HG03135 (cell line): ENCODE measurements at regions not wholly inside any gene's neighbourhood (a gene's known extent, or its start where the extent isn't known, plus 50 kb on each side); places are given as distances from the start of the nearest gene placed in this dataset.

Experiments
- ATAC-seq: cut with Tn5 transposase; IDR thresholded peaks from one replicate; pipeline ENCODE4 v1.9.1; 2021; ENCODE audit warnings: mild to moderate bottlenecking, moderate library complexity; ENCODE audit not compliant: unreplicated experiment

DNA sequence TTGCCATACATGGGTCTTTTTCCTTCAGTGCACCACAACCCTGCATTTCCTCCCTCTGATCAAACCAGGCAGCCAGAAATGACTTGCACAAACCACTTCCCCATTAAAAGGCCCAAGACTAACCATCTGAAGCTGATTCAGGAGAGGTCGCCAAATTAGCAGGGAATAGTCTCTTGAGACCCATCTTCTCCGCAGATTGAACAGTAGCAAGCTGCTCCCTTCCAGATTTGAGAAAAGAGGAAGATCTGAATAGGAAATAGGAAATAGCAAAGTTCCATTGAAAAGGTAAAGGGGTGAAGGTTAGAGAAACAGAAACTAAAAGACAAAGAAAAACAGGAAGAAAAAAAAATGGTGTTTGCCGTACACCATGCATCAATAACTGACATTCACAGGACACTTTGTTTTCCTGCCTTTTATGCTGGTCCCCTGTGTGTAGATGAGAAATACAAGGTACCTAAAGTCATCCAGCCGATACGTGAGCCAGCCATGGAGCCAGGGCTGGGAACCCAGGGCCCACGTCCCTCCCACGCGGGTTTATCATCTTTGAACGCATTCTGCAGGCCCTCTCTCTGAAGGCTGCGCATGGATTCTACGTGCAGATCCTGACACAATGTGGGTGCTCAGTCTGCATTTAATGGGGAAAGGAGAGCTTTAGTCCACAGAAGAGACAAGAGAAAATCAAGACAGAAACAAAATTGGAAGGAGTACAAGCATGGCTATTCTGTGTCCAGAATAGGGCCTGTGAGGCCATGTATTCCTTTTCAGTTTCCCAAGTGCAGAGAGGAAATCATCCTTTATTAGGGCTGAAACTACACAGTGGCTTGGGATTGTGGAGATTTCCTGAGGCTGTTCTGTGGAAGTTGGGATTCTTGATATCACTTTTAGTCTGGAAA lies 268.4 kb upstream of the NPVF start:
- ATAC-seq = peak; percentile 84

DNA sequence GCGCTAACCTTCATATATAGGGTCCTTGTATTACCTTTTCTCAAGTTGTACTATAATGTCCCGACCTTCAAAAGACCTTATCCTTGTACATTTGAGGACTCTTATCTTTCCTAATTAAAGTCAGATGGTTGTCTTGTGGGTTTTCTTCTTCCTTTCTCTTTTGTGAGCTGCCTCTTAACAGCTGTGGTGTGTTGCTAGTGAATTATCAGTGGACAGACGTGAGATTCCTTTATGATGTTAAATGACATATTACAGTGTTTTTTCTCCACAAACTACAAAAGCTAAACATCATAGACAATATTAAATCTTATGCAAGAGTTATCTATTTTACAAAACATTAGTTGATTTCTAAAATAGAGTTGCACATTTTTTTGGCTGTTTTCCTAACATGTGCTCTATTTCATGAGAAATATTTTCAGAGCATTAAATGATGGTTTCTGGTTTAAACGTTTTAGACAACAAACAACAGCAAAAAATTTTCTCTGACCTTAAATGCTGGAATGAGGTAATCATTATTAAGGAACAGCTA lies 272.2 kb upstream of the NPVF start:
- ATAC-seq = no peak

DNA sequence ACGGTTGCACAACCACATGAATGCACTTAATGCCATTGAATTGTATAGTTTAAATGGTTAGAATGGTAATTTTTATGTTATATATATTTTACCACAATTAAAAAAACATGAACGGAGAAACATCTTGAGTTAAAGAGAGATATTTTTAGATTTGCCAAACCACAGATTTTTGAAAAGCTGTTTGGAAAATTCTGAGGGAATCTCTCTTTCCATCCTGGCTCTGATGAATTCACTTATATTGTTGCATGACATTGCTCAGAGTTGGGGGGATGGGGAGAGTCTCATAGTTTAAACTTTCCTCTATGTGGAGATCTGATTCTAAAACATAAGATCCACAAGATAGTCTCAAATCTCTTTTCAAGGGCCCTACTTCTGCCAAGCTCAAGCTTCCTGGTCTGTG lies 275.0 kb upstream of the NPVF start:
- ATAC-seq = no peak

DNA sequence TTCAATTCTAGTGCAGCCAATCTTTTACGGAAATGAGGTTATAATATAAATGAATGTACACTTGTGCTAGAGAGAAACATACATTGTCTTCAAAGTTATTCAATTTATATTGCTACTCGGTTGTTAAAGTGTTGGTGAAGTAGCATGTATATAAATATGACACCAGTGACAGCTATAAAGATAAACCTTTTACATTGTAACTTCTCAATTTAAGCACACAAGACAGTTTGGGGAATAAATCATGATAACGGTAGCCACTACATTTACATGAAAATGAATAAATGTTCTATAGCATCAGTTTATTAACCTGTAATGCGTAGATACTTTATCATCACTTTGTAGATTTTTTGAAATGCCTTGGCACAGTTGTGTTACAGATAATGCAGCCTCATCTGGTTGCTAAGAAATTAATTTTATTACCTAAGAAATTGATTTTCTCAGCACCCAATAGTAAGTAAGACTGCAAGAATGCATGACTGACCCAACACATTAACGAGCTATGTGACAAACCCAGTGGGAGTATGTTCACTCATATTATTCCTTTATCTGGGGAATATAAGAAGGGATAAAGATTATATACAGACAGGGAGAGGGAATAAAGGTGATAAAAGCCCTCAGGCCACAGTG lies 283.9 kb upstream of the NPVF start:
- no peak for ATAC-seq

DNA sequence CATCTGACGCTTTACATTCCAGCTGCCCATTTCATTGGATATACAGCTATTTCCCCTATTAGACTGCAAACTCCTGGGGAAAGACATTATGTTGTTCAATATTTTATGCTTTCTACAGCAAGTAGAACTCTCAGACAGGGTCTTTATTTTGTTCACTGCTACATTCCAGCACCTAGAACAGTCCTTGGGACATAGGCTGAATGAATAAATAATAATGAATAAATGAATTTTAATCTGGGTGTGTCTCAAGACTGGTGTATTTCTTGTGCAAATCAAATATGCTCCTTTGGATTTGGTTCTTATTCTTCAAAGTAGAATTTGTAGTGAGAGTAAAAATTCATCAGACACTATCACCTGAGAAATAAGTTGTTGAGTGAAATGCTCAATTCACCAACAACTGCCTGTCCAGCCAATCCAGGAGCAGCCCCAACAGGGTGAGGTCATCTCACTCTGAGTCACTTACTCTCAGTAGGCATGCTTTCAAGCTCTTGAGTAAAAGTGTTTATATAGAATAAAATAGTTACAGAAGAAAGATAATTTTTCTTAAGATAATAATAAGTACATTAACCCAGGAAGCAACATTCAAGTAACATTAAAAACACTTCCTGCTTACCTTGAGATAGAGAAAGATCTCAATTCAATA lies 287.5 kb upstream of the NPVF start:
- no peak for ATAC-seq

DNA sequence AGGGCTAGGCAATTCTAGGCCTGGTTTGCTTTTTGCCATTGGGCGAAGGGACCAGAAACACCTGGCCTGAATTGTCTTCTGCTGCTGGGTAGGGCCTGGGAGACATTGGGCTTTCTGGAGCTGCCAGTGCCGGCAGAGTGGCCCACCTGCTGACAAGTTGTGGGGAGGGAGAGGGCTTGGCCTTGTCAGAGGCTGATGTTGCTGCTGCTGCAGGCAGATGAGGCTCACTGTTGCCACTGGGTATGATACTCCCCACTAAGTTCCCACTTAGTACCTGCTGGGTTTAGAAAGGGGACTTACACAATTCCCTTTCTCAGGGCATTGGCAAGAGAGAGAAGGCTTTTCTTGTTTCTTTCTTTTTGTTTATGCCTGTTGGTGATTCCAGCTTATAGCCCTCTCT lies 289.6 kb upstream of the NPVF start:
- no peak for ATAC-seq

DNA sequence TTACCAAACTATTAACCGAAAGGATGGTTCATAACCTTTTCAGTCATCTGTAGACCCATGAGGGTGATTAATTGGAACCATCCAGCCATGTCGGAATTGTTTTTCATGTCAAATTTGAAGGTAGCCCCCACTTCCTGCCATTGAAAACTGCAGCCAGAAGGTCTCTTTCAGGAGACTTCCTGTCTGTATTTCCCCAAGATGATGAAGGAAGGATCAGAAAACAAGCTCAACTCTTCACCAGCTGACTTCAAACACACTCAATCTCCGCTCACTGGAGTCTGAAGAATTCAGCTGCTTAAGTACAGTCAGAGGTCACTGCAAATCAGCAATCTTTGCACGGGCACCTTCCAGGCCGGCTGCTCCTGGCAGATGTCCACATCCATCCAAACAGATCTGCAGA lies 291.7 kb upstream of the NPVF start:
- no peak for ATAC-seq

DNA sequence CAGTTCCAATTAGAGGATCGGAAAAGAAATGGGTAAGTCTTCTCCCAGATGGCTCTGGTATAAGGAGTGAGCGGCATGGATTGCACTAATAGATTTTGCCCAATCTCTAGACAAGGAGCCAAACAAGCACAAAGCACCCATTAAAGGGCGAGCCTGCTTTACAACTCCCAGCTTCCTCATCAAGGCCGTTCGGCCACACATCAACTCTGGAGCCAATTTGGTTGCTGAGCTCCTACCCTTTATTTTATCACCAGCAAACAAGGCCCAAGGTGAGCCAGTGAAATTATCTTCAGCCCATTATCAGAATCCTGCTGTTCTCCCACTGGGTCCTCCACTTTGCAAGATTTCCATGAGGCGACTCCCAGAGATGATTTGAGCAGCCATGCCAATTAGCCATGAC lies 292.2 kb upstream of the NPVF start:
- no peak for ATAC-seq

DNA sequence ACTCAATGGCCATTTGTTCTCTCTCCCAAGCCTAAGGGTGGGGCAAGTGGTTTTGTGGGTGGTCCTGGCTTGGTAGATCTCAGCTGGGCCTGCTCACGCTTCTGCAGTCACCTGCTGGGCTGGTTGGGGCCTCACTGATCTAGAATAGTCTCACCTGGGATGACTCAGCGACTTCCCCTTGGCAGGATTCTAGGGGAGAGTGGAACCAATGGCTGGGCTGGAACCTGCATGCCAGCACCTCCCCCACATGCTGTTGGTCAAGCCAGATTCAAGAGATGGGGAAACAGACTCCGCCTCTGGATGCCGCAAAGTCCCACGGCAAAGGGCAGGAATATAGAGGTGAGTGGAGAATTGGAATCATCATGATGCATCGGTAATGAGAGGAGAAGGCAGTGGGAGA lies 292.9 kb upstream of the NPVF start:
- no peak for ATAC-seq

DNA sequence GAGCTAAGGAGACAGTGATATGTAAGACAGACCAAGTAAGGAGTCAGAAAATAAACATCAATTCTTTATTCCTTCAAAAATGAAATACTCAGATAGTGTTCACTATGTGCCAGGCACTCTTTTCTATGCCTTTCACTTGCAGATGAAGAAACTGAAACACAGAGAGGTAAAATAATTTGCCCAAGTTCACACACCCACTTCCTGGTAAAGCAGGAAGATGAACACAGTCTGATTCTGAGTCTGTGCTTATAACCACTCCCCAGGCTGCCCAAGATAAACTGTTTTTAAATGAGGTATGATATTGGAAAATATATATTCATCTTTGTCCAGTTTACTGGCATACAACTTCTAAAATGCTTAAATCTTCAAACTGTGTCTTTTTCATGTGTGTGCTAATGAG lies 294.4 kb upstream of the NPVF start:
- ATAC-seq = no peak

DNA sequence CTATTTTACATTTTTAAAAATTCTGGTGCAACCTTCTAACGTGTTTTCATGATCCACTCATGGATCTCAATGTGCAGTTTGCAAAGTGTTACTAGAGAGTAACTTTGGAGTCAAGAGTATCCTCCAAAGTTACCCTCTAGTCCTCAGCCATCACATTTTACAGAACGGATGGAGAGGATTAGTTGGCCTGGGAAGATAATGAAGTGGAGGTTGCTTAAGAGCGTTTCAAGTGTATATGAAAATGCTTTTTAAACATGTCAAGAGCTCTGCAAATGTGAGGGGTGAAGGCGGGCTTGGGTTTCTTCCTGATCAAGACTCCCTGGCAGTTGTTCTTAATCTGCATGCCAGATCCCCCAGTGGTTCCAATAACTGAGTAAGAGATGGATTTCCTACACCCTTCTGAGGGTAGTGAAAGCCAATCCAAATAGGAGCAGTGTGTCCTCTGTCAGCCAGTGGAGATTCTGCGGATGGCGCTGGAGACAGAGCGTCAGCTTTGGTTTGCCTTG lies 299.4 kb upstream of the NPVF start:
- ATAC-seq = no peak

DNA sequence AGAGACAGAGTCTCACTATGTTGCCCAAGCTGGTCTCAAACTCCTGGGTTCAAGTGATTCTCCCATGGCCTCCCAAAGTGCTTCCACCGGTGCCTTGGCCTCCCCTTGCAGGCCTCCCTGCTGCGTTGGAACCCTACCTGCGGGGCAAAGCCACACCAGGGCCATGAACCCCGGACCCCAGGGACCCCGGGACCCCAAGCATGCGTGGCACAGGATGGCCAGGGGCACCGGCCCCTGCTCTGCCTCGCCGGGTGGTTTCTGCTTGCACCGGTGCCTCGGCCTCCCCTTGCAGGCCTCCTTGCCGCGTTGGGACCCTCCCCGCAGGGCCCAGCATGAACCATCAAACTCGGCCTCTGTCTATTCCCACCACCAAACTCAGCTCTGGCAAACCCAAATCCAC lies 301.0 kb upstream of the NPVF start:
- ATAC-seq = no peak

DNA sequence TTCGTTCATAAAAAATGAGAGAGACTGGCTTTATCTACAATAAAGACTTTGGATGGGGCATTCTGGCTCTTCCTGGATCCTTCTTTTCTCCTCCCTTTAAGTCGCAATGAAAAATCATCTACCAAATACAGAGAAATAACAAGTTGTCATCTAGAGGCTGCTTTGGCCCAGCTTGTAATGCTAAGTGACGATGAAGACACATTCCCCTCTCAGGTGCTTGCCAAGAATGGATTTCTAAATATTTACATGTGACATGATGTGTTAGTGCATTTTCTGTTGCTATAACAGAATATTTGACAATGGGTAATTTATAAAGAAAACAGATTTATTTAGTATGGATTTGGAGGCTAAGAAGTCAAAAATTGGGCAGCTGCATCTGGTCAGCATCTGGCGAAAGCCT lies 308.6 kb upstream of the NPVF start:
- ATAC-seq = no peak

DNA sequence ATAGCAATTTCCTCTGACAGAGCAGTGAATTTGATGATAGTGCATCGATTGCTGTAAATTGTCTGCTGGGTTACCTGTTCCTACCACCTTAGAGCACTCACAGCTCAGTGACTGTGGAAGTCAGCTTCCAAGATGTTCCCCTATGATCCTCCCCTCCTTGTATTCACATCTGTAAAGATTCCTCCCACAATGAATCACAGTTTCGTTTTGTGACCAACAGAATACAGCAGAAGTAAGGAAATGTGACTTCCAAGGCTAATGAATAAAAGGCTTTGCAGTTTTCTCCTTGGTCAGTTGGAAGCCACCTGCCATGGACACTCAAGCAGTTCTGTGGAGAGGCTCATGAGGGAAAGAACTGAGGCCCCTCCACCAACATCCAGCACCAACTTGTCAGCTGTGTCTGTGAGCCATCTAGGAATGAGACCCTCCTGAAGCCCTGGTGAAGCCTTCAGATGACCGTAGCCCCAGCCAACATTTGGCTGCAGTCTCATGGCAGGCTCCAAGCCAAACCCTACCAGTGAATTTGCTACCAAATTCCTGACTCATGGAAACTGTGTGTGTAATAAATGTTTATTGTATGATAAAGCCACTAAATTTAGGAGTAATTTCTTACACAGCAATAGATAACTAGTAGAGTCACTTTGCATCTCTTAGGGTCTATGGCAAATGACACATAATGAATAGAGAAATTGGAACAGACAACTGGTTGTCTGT lies 309.5 kb upstream of the NPVF start:
- no peak for ATAC-seq

DNA sequence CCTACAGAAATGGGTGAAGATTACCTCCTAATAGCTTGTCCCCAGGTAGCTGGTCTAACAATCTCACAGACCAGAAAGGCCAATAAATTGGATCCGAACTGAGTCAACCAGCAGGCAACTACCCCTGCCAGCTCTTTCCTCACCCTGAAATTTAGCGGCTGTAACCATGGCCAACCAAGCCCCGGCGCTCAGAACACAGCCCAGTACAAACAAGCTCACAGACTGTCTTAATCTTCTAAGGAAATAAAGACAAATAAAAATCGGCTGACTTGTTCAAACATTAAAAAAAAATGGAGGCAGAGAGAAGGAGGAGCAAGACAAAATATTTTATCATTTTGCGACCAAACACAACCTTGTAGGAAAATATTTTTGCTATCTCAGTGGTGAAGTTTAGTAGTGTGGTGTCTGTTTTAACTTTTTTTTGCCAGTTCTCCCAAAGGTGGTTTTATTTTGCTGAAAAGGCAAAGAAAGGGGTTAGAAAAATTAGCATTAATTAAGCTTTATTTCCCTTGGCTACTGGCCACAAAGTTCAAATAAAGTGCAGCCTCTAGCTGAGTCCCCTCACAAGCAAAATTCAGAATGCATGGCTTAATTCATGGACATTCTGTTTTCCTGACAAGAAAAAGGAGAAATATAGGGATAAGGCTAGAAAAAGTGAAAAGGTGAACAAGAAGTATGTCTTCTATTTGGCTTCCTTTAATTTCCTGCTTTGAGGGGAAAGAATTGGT lies 313.0 kb upstream of the NPVF start:
- no peak for ATAC-seq

DNA sequence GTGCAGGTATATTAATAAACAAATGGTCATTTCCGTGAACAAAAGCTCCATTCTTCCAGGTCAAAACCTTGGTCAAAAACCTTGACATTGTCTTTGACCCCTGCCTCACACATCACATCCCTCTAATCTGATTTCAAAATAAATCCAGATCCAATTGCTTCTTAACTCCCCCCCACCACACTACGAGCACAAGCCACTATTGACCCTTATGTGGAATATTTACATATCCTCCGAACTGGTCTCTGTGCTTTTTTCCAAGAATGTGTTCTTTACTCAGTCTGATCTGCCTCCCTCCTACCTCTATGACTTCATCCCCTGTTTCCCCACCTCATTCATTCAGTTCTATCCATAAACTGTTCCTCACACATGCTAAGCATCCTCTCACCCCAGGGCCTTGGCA lies 313.6 kb upstream of the NPVF start:
- ATAC-seq = no peak

DNA sequence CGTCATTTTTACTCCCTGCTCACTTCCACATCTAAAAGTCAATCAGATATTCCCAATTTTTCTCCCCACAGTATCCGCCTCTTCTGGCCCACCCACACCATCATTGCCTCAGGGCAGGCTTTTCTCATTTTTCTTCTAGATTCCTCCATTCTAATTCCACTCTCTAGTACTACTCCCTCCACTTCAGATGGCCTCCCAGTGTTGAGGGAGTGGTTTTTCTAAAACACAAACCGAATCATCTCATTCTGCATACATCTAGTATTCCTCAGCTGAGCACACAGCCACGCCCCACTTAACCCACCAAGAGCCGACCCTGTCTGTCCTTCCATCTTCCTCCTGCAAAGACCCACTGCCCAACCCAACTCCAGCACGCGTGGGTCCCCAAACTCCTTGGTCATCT lies 314.9 kb upstream of the NPVF start:
- ATAC-seq = no peak

DNA sequence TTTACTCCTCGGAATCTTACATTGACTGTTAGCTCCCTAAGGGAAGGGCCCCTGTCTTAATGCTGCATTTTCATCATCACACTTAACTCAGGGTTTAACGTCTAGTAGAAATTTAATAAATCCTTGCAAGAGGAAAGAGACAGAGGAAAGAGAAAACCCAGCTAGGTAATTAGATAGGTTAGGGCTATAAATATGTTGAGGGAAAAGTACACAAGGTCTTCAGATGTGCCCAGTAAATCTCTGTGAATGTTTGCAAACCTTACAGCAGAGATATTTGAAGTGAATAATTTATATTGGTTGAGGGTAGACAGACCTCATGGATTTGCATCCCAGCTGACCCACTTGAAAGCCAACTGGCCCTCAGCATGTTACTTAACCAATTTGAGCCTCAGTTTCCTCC lies 315.5 kb upstream of the NPVF start:
- ATAC-seq = no peak

DNA sequence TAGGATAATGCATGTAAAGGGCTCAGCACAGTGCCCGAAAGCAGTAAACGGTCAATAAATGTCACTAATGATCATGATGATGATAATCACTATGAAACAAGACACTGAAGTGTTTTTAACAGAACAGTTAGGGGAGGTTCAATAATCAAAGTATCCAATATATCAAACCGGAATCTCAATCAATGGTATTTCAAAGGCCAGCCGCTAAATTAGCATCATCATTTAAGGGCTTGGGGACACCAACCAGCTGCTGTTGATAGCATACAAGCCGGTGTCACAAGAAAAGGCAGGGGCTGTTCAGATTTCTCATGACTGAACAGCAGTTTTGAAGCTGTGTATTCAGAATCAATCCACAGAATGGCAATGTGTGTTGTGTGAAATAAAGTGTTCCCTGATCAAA lies 316.0 kb upstream of the NPVF start:
- ATAC-seq = no peak
